IMR-90 (cell line): ENCODE measurements at regions not wholly inside any gene's neighbourhood (a gene's known extent, or its start where the extent isn't known, plus 50 kb on each side); places are given as distances from the start of the nearest gene placed in this dataset.

Experiments
- BHLHE40 ChIP-seq: fragments of 150-350 bp; IDR thresholded peaks from 2 replicates; pipeline ENCODE4 v1.6.1; 2016; ENCODE audit warnings: mild to moderate bottlenecking, low read depth, low read length
- CEBPB ChIP-seq: IDR thresholded peaks from 2 replicates; pipeline ENCODE4 v1.6.1; 2012; ENCODE audit warnings: low read depth, low read length, improper control_type of control experiment
- CTCF ChIP-seq: conservative IDR thresholded peaks from 2 replicates; pipeline ENCODE4 v1.5.1; 2012; ENCODE audit warnings: mild to moderate bottlenecking, low read depth, low read length, improper control_type of control experiment
- MAFK ChIP-seq: IDR thresholded peaks from 2 replicates; pipeline ENCODE4 v1.6.1; 2012; ENCODE audit warnings: low read depth, low read length, improper control_type of control experiment
- MXI1 ChIP-seq: IDR thresholded peaks from 2 replicates; pipeline ENCODE4 v1.6.1; 2012; ENCODE audit warnings: low read depth, mild to moderate bottlenecking, low read length, moderate library complexity, borderline replicate concordance
- POLR2A ChIP-seq: IDR thresholded peaks from 2 replicates; pipeline ENCODE4 v1.6.1; 2012; ENCODE audit warnings: mild to moderate bottlenecking, low read depth, low read length
- RAD21 ChIP-seq: IDR thresholded peaks from 2 replicates; pipeline ENCODE4 v1.6.1; 2012; ENCODE audit warnings: low read length, improper control_type of control experiment
- RCOR1 ChIP-seq: IDR thresholded peaks from 2 replicates; pipeline ENCODE4 v1.6.1; 2012; ENCODE audit warnings: mild to moderate bottlenecking, low read length, improper control_type of control experiment; ENCODE audit not compliant: insufficient replicate concordance
- RFX5 ChIP-seq: IDR thresholded peaks from 2 replicates; pipeline ENCODE4 v1.8.0; 2012; ENCODE audit warnings: low read depth, mild to moderate bottlenecking, low read length, moderate library complexity
- TF ChIP-seq, protein P1 (sequence below): fragments of 150-350 bp; IDR thresholded peaks from 2 replicates; pipeline ENCODE4 v1.6.1; 2016; ENCODE audit warnings: low read depth, mild to moderate bottlenecking, low read length, moderate library complexity, borderline replicate concordance

DNA sequence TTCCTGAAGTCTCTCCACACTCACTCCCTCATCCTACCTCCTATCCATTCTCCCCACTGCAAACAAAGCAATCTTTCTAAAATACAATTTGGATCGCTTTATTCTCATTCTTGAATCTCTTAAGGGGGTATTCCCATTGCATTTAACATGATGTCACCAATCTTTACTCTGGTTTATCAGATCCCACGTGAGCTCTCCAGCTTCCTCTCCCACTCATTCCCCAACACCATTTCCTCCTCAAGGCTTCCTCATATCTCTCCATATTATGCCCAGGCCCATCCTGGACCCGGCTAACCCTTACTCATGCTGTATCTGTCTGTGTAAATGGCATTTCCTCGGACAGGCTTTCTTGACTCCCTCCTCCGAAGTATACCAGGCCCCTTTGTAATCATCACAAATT lies 165.0 kb downstream of the CD47 start:
- TF ChIP-seq CTCF: no peak
- TF ChIP-seq CEBPB: no peak
- TF ChIP-seq MAFK: no peak
- no peak for TF ChIP-seq RCOR1
- no peak for TF ChIP-seq MXI1
- TF ChIP-seq RAD21: no peak
- TF ChIP-seq, protein P1, sequence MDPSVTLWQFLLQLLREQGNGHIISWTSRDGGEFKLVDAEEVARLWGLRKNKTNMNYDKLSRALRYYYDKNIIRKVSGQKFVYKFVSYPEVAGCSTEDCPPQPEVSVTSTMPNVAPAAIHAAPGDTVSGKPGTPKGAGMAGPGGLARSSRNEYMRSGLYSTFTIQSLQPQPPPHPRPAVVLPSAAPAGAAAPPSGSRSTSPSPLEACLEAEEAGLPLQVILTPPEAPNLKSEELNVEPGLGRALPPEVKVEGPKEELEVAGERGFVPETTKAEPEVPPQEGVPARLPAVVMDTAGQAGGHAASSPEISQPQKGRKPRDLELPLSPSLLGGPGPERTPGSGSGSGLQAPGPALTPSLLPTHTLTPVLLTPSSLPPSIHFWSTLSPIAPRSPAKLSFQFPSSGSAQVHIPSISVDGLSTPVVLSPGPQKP: no peak
- no peak for TF ChIP-seq RFX5
- no peak for TF ChIP-seq POLR2A
- TF ChIP-seq BHLHE40: no peak
